NCI-H2107 (cell line): ENCODE measurements at regions not wholly inside any gene's neighbourhood (a gene's known extent, or its start where the extent isn't known, plus 50 kb on each side); places are given as distances from the start of the nearest gene placed in this dataset.
"Not testable (repeated sequence)": the region's sequence is repeated elsewhere in the genome, so short reads cannot be mapped to it uniquely, and the experiment has no call there.

Experiments
- DNase-seq: peaks from one replicate; lab custom pipeline; 2025; lab: John Stamatoyannopoulos, UW

GRCh38 chr7:86202833-86203232 is 440.9 kb upstream of the GRM3 start:
- no peak for DNase-seq

DNA sequence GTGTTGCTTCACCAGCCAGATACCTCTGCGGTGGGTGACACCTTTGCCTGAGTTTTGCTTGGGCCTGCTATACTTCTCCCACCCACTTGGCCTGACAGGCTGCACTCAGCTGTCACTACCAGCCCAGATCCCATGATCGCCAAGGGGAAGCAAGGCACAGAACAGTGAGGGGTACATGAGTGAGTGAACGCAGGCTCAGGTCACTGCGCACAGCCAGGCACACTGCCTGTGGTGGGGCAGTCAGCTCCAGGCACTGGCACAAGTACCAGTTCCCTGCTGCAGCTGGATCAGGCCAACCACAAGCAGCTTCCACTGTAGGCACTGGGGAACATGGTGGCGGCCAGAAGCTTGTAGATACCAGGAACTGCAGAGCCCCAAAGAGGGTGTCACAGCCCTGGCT is 441.9 kb upstream of the GRM3 start:
- no peak for DNase-seq

- DNase-seq = no peak
These were observed 443.7 kb upstream of the GRM3 start for GRCh38 chr7:86199881-86200614.

GRCh38 chr7:86190351-86190750 is 453.4 kb upstream of the GRM3 start:
- no peak for DNase-seq

DNA sequence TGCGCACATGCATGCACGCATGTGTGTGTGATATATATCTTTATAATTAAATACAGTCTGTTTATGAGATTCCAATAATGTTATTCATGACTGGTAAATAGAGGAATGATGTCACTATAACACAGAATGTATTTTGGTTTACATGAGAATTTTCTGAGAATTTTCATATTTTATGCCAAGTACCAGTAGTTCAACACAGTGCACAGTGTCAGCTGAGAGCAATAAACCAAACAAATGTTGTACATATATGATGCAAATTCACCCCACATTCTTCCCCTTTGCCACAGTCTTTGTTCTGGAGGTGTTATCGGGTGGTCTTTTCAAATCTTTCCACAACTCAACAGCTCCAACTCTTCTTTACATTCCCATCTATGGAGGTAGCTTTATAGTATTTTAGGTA is 462.2 kb upstream of the GRM3 start:
- DNase-seq = no peak

- DNase-seq = no peak
These were observed 478.9 kb upstream of the GRM3 start for GRCh38 chr7:86164827-86165226.

GRCh38 chr7:86158111-86158510 is 485.6 kb upstream of the GRM3 start:
- no peak for DNase-seq

GRCh38 chr7:86155623-86156022 is 488.1 kb upstream of the GRM3 start:
- DNase-seq = no peak

DNA sequence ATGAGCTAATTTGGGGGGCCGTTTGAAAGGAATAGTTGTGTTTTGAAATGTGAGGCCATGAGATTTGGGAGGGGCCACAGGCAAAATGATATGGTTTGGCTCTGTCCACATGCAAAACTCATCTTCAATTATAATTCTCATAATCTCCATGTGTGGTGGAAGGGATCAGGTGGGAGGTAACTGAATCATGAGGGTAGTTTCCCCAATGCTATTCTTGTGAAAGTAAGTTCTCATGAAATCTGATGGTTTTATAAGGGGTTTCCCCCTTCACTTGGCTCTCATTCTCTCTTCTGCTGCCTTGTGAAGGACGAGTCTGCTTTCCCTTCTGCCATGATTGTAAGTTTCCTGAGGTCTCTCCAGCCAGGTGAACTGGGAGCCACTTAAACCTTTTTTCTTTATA is 490.8 kb upstream of the GRM3 start:
- DNase-seq = no peak

DNA sequence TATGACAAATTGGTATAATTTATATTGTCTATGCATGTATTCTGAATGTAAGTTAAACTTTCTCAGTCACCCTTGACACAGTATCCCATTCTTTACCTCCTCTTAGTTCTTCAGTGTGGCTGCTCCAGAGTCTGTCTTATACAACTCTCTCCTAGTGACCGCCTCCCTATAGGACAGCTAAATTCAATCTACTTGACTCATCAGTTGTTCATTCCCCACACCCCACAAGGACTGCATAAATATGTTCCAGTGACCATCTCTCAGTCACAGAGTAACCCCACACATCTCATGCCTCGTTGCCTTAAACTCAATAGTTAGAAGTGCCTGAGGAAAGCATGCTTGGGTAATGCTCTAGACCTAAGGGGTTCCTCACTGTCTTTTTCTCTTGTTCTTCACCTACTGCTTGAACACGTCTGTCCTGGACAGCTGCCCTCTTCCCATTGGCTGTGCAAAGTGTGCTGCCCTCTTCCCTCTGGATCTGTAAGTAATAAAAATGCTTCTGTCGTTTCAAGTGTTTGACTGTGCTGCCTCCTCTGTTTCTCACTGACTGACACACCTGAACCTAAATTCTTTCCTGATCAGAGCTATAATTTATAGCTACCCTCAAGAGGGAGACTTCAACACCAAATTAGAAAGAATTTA is 494.6 kb upstream of the GRM3 start:
- no peak for DNase-seq

DNA sequence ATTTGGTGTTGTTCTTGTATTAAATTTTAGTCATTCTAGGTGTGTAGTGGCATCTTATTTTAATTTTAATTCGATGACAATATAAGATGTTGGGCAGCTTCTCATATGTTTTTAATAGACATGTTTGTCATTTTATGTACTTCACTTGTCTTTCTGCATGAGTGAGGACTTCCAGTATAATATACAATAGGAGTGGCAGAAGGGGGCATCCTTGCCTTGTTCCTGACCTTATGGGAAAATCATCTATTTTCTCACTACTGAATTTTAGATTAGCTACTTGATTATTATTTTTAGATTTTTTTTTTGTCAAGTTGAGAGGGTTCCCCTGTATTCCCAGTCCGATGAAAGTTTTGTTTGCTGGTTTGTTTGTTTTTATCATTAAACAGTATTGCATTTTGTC is 495.2 kb upstream of the GRM3 start:
- no peak for DNase-seq

GRCh38 chr7:86137343-86137742 is 506.4 kb upstream of the GRM3 start:
- no peak for DNase-seq

DNA sequence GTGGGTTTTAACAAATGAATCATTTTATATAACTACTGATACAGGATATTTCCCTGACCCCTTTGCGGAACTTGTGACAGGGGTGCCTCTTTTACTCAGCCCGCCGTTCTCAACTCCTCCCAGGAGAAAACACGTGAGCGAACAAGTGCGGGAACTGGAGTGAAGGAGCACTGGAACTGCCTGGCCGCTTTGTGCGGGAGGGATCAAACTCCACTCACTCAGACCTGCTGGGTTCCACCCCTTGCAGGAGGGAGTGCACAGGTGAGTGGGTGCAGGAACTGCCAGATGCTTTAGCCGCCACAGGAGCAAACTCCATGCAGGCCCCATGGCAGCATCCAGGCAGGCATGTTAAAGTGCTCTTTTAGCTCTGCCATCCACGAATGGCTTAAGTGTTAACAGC is 513.4 kb upstream of the GRM3 start:
- no peak for DNase-seq

GRCh38 chr7:86123476-86123875 is 520.2 kb upstream of the GRM3 start:
- no peak for DNase-seq

GRCh38 chr7:86094166-86094669 is 549.5 kb upstream of the GRM3 start:
- no peak for DNase-seq

GRCh38 chr7:86091369-86091768 is 552.3 kb upstream of the GRM3 start:
- DNase-seq = no peak

- DNase-seq = no peak
These were observed 554.3 kb upstream of the GRM3 start for GRCh38 chr7:86089455-86089854.

- not testable (repeated sequence) for DNase-seq
These were observed 579.1 kb upstream of the GRM3 start for GRCh38 chr7:86064572-86064971.

- no peak for DNase-seq
These were observed 585.1 kb upstream of the GRM3 start for GRCh38 chr7:86058649-86059048.

DNA sequence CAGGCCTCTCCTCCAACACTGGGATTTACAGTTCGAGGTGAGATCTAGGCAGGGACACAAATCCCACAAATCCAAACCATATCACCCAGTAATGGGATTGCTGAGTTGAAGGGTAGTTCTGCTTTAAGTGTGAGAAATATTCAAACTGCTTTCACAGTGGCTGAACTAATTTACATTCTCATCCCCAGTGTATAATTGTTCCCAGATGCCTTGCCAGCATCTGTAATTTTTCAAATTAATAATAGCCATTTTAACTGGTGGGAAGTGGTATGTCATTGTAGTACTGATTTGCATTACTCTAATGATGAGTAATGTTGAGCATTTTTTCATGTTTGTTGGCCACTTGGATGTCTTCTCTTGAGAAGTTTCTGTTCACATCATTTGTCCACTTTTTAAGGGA is 592.8 kb upstream of the GRM3 start:
- no peak for DNase-seq

DNA sequence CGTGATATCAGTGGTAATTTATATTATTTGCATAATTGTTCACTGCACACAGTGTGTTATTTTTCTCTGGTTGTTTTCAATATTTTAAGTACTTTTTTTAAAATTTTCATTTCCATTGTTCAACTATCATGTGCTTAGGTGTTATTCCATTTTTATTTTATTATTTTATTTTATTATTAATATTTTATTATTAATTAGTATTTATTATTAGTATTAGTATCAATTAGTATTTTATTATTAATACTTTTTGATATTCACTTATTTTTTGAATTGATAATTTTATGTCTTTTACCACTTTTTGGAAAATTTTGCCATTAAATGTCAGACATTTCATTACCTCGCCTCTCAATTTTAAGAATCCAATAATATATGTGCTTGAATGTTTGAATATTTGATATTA is 593.8 kb upstream of the GRM3 start:
- DNase-seq = no peak

DNA sequence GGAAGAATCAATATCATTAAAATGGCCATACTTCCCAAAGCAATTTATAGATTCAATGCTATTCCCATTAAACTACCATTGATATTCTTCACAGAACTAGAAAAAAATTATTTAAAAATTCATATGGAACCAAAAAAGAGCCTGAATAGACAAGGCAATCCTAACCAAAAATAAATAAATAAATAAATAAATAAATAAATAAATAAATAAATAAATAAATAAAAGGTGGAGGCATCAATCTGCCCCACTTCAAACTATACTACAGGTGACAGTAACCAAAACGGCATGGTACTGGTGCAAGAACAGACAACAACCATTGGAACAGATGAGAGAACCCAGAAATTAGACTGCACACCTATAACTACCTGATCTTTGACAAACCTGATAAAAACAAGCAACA is 598.5 kb upstream of the GRM3 start:
- not testable (repeated sequence) for DNase-seq

DNA sequence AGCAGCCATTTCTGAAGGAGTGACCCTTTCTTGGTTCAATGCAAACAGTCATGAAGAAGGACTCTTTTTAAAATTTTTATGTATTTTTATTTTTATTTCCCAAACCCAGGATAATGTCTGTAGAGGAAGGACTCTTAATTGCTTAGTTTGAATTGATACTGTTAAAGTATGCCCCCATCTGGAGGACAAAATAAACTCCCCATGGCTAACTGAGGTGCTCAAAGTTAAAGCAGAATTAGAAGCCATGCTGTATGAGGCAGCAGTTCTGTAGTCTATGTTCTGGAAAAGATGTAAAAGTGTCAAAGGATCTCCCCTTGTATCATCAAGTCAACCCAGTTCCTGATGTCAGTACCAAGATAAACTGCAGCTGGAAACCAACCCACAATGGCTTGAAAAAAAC is 617.9 kb upstream of the GRM3 start:
- DNase-seq = no peak

GRCh38 chr7:86013662-86014061 is 630.0 kb upstream of the GRM3 start:
- DNase-seq = no peak
